ENCODE measurements at regions not wholly inside any gene's neighbourhood (a gene's known extent, or its start where the extent isn't known, plus 50 kb on each side); places are given as distances from the start of the nearest gene placed in this dataset.

GRCh38 chr4:26257850-26258249 is 63.0 kb upstream of the RBPJ start:
- no peak for DNase-seq

GRCh38 chr4:26260571-26260970 is 60.2 kb upstream of the RBPJ start:
- no peak for DNase-seq

- no peak for DNase-seq
Measured at GRCh38 chr4:26261405-26261804, 59.4 kb upstream of the RBPJ start.

DNA sequence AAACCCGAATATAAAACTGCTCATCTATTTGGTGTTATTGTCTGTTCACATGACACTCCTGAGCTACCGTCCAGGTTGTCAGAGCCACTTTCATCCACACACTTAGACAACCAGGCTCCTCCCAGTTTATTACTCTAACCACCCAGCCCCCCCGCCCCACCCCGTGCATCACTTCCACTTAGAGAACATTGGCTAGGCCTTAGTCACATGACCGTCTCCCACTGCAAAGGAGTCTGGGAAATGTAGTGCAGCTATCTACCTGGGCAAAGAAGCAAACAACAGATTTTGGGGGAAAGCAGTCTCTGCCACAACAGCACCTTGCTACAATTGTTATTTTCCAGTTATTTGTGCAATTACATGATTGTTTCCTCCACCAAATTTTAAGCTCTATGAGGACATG is 57.6 kb upstream of the RBPJ start:
- no peak for DNase-seq

DNA sequence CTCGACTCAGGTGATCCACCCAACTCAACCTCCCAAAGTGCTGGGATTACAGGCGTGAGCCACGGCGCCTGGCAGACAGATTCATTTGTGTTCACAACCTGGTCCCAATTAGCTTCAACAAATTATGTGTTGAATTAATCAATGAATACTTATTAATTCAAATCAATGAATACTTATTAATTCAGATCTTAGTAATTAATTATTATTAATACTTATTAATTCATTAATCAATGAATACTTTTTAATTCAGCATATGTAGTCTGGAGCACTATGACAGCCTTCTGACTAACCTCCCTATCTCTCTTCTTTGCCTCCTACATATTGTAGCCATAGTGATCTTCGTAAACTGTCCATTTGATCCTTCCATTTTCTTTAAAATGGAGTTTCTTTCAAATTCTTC is 56.7 kb upstream of the RBPJ start:
- no peak for DNase-seq

DNA sequence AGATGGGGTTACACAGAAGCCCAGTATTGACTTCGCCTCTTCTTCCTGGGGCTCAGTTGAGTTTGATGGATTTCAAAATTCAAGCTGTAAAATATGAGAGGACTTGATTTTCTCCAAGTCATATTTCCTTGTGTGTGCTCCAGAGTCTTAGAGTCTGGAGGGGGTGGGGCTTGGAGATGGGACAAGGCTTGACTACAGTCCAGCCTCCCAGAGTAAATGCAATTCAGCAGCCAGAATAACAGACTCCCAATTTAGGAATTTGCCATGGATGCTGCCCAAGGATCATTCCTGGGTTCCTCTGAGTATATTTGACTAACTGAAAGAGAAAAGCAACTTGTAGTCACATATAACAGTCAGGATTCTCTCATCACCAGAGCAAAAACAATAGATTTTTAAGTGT is 53.7 kb upstream of the RBPJ start:
- DNase-seq = no peak

GRCh38 chr4:26268246-26268645 is 52.6 kb upstream of the RBPJ start:
- no peak for DNase-seq

GRCh38 chr4:26269038-26269437 is 51.8 kb upstream of the RBPJ start:
- no peak for DNase-seq
